Esophagus muscularis mucosa (tissue), 4 donors: ENCODE measurements at regions not wholly inside any gene's neighbourhood (a gene's known extent, or its start where the extent isn't known, plus 50 kb on each side); places are given as distances from the start of the nearest gene placed in this dataset.

Source experiments
- DNase-seq: peaks from one replicate; pipeline ENCODE4 v3.0.0-alpha.2; 2017; ENCODE audit errors: extremely low spot score
- H3K27ac ChIP-seq, 4 donors: fragments of 200-600 bp; sonication (generic); replicated peaks in 1 of 4; 1 replicate in 3 of 4; 2 replicates in 1 of 4; pipeline ENCODE4 v1.5.1; 2016 to 2019; ENCODE audit warnings: mild to moderate bottlenecking in 1 of 4
- H3K27me3 ChIP-seq, 4 donors: fragments of 200-600 bp; sonication (generic); one replicate each; pipeline versions ENCODE4 v1.5.1 to v1.6.0; 2016 to 2019
- H3K36me3 ChIP-seq, 4 donors: fragments of 200-600 bp; sonication (generic); one replicate each; pipeline ENCODE4 v1.5.1; 2016 to 2019
- H3K4me1 ChIP-seq, 4 donors: fragments of 200-600 bp; sonication (generic); one replicate each; pipeline ENCODE4 v1.5.1; 2016 to 2019
- H3K4me3 ChIP-seq, 4 donors: fragments of 200-600 bp; sonication (generic); 1 replicate in 2 of 4; 2 replicates in 2 of 4; pipeline ENCODE4 v1.5.1; 2016 to 2019; ENCODE audit warnings: mild to moderate bottlenecking in 4 of 4, moderate library complexity in 1 of 4
- H3K9me3 ChIP-seq, 4 donors: fragments of 200-600 bp; sonication (generic); 1 replicate in 3 of 4; 2 replicates in 1 of 4; pipeline ENCODE4 v1.5.1; 2016 to 2019
- CTCF ChIP-seq, 3 experiments: fragments of 200-600 bp in 2 of 3; fragments of 450-650 bp in 1 of 3; sonication (generic) in 2 of 3; IDR thresholded peaks; one replicate each; pipeline ENCODE4 v1.5.1; 2017 to 2019; ENCODE audit warnings: antibody characterized with exemption in 3 of 3, mild to moderate bottlenecking in 2 of 3, moderate library complexity in 1 of 3
- EP300 ChIP-seq: sonication (generic); formaldehyde crosslinking; IDR thresholded peaks from one replicate; pipeline ENCODE4 v1.6.1; 2017; ENCODE audit warnings: antibody characterized with exemption
- POLR2A ChIP-seq: fragments of 450-650 bp; IDR thresholded peaks from one replicate; pipeline ENCODE4 v1.6.1; 2017; ENCODE audit warnings: antibody characterized with exemption, moderate library complexity, mild to moderate bottlenecking, low read depth
- POLR2AphosphoS5 ChIP-seq, 2 donors: sonication (generic); formaldehyde crosslinking; IDR thresholded peaks; one replicate each; pipeline ENCODE4 v1.6.1; 2017; ENCODE audit warnings: antibody characterized with exemption in 2 of 2
- WGBS: methylation state at CpG from one replicate; pipeline ENCODE4 v1.1.5; 2018; 5-methylcytosine and 5-hydroxymethylcytosine counted together
- intact Hi-C: fragments of 100-400 bp; cut with DNase I; formaldehyde crosslinking; loops from one replicate; pipeline ENCODE4 v1.15.1; 2023

DNA sequence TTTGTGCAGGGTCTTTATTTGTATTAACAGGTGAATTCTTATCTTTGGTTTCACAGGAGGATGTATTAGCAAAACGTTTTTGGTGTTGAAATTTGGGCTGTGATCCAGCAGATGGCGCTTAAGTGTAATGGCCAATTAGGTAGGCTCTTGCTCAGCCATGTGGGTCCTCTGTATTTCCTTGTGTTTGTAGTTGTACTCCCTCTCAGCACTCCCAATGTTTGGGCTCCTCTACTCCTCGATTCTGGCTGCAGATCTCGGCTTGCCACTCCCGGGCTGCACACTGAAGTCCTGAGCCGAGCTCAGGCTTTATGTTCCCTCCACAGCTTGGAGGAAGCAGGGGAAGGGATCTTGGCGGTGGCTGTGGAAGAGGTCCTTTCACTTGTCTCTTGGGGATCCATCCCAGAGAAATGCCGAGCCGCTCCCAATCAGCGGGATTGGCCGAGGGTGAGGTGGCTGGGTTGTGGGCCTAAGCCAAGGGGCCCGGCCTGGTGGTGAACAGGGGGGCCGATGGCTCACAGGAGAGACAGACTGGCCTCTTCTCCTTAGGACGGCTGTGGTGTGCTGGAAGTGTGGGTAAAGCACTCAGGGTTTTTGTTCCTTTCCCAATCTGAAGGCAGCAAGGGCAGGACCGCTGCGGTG lies 133.7 kb downstream of the AEBP2 start:
- H3K36me3 ChIP-seq, result no peaks in the 10 kb centered on the region
- no peaks in the 10 kb centered on the region for H3K27me3 ChIP-seq
- intact Hi-C loops, result no loop called here
- TF ChIP-seq CTCF (IDR thresholded peaks at IDR 0.05) (peak in 1 of 3 experiments; percentile 26), EP300 (no peak), POLR2AphosphoS5 (IDR thresholded peaks at IDR 0.05) (no peak), POLR2A (no peak)
- WGBS, result 88% methylated on average over 14 of the region's 16 CpGs
- H3K27ac ChIP-seq, result no peak overlapping the region
- no peaks in the 10 kb centered on the region for H3K9me3 ChIP-seq
- no peak for DNase-seq
- H3K4me3 ChIP-seq, result no peak overlapping the region
- peaks cover 23 to 39% (median 34%) of the 10 kb centered on the region in 4 donors for H3K4me1 ChIP-seq

GRCh38 chr12:19573866-19574265 lies 134.6 kb downstream of the AEBP2 start:
- peaks cover 23 to 41% (median 34%) of the 10 kb centered on the region in 4 donors for H3K4me1 ChIP-seq
- intact Hi-C loops, result no loop called here
- 93% methylated on average over 4 of the region's 11 CpGs for WGBS

GRCh38 chr12:19574601-19575000 lies 135.3 kb downstream of the AEBP2 start:
- H3K27ac ChIP-seq, result no peak overlapping the region

More at GRCh38 chr12:19573866-19574265, 134.6 kb downstream of the AEBP2 start:
- TF ChIP-seq POLR2AphosphoS5 (IDR thresholded peaks at IDR 0.05), result no peak
- Histone ChIP-seq H3K27me3 (no peaks in the 10 kb centered on the region), H3K4me3 (no peak overlapping the region), H3K9me3 (no peaks in the 10 kb centered on the region), H3K36me3 (no peaks in the 10 kb centered on the region), H3K27ac (no peak overlapping the region)
- DNase-seq, result no peak

DNA sequence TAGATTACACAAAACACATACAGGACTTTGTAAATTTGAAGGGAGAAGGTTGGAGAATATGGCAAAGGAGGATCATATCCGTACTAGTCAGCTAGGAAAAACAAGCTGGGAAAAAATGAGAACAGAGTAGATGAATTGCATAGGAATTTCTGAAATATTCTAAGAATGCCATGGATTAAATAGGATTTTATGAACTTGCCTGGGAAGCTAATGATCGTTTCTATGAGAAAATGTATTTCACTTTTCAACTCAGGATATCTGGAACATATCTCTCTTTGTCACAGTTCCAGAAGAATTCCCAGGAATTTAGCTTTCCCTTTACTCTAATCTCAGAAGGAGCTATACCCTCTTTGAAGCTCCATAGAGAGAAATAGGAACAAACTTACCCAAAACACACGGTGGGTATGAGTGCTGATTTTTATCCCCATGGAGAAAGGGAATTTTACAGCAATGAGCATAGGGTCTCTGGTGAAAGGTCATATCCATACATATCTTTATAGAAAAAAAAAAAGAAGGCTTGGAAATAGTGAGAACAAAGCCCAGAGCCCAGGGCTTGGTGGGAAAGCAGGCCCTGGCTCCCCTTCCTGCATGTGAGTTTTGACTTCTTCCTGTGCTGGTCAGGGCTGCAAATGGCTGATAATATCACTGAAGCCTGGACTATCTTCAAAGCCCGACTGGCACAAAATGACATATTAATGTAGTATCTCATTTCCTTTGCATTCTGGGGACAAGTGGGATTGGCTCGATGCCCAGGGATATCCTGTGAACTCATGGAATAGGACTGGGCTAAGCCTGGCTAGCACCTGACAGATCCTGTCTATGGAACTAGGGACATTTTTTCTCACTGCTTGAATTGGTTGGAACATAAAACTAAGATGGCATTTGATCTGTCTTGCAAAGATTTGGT lies 136.3 kb downstream of the AEBP2 start:
- Histone ChIP-seq H3K4me1 (peaks cover 23 to 41% (median 34%) of the 10 kb centered on the region in 4 donors), H3K27me3 (no peaks in the 10 kb centered on the region), H3K36me3 (no peaks in the 10 kb centered on the region), H3K4me3 (no peak overlapping the region), H3K9me3 (no peaks in the 10 kb centered on the region), H3K27ac (peak overlapping the region; percentile 16 to 54 (median 44))
- DNase-seq, result no peak
- intact Hi-C loops, result no loop called here
- TF ChIP-seq CTCF (IDR thresholded peaks at IDR 0.05) (no peak), POLR2AphosphoS5 (IDR thresholded peaks at IDR 0.05) (peak; percentile 47 to 49)
- whole genome bisulfite sequencing, result 27% methylated on average over 5 of the region's 5 CpGs

More at GRCh38 chr12:19574601-19575000, 135.3 kb downstream of the AEBP2 start:
- intact Hi-C loops, result no loop called here
- no peak for TF ChIP-seq CTCF (IDR thresholded peaks at IDR 0.05)
- TF ChIP-seq POLR2AphosphoS5 (IDR thresholded peaks at IDR 0.05), result no peak
- TF ChIP-seq EP300, result no peak
- no peak for TF ChIP-seq POLR2A
- H3K9me3 ChIP-seq, result no peaks in the 10 kb centered on the region
- peaks cover 23 to 41% (median 34%) of the 10 kb centered on the region in 4 donors for H3K4me1 ChIP-seq
- no peak overlapping the region for H3K4me3 ChIP-seq
- H3K27me3 ChIP-seq, result no peaks in the 10 kb centered on the region
- no peaks in the 10 kb centered on the region for H3K36me3 ChIP-seq
- no peak for DNase-seq

DNA sequence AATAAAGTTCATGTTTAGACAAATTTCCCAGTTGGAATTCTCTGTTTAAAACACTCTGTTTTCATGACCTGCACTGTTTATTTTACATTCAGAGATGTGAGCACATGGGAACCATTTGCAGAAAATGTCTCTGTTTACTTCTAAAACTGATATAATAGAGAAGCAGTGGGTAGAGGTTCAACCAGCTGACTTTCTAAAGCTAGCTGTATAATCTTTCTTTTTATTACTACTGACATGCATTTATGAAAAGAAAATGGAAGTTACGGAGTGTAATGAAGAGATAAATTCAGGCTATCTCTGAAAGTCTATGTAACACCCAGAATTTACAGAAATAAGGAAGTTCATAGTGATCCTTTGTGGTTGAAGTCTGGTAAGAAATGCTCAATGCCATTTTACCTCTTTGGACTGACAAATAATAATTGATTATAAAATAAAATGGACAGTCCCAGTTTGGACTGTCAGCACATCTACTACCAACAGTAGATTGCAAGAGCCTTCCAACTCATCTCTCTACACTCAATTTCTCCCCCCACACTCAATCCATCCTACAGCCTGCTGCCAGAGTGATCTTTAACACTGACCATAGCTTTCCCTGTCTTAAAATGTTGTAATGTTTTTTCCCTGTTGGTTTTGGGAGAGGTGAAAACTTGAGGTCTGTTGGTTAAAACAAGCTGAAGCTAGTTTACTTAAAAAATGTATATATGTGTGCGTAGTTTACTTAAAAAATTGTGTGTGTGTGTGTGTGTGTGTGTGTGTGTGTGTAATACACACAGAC lies 137.4 kb downstream of the AEBP2 start:
- H3K36me3 ChIP-seq, result no peaks in the 10 kb centered on the region
- TF ChIP-seq POLR2A, result no peak
- TF ChIP-seq CTCF (IDR thresholded peaks at IDR 0.05), result no peak
- TF ChIP-seq POLR2AphosphoS5 (IDR thresholded peaks at IDR 0.05), result no peak
- TF ChIP-seq EP300, result no peak
- no peak for DNase-seq
- no peaks in the 10 kb centered on the region for H3K9me3 ChIP-seq
- peaks cover 23 to 41% (median 34%) of the 10 kb centered on the region in 4 donors for H3K4me1 ChIP-seq
- intact Hi-C loops, result no loop called here
- 67% methylated on average over 2 of the region's 2 CpGs for WGBS
- H3K4me3 ChIP-seq, result no peak overlapping the region
- H3K27ac ChIP-seq, result peak overlapping the region in 3 of 4 donors; percentile 42 to 54 (median 47)
- no peaks in the 10 kb centered on the region for H3K27me3 ChIP-seq
